Dermis blood vessel endothelial cell (primary cell): ENCODE measurements at regions not wholly inside any gene's neighbourhood (a gene's known extent, or its start where the extent isn't known, plus 50 kb on each side); places are given as distances from the start of the nearest gene placed in this dataset.

Experiments
- DNase-seq: peaks from one replicate; pipeline ENCODE4 v3.0.0; 2010

GRCh38 chr12:105538880-105539279, 208.4 kb downstream of the C12orf75 start:
- no peak for DNase-seq

DNA sequence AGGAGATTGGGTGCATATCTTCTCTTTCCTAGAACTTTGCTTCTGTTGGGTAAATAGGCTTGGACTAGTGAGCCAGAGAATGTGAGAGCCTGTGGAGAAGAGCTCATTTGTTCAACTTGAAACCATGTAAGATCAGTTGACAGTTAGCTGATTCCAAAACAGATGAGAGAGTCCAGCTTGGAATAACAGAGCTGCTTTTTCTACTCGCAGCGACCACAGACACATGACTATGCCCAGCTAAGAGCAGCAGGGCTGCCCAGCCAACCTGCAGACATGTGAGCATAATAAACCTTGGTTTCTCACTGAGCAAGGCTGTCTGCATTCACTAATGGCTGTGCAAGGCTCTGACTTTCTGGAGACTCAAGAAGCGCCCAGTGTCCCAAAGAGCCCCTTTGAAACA, 209.2 kb downstream of the C12orf75 start:
- DNase-seq: no peak

GRCh38 chr12:105547786-105548185, 217.3 kb downstream of the C12orf75 start:
- no peak for DNase-seq

- no peak for DNase-seq
Observed at GRCh38 chr12:105548626-105549025, 218.1 kb downstream of the C12orf75 start.

DNA sequence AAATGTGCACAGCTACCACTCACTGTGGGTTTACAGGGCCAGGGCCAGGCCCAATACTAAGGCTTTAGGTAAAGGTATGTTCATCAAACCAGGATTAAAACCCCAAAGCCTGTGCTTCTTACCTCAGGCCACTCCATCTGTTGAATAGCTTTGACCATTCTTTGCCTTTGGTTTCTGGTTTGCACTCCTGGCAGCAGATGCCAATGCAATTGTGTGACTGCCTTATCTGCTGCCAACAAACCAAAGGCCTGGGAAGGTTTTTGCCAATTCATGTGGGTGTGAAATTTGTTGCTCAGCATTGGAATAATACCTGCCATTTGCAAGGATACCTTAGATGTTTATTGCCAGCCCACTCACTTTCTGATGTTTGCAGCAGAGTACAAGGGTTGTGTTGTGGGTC, 221.6 kb downstream of the C12orf75 start:
- DNase-seq: no peak

GRCh38 chr12:105554223-105554678, 223.8 kb downstream of the C12orf75 start:
- DNase-seq: peak; percentile 36

DNA sequence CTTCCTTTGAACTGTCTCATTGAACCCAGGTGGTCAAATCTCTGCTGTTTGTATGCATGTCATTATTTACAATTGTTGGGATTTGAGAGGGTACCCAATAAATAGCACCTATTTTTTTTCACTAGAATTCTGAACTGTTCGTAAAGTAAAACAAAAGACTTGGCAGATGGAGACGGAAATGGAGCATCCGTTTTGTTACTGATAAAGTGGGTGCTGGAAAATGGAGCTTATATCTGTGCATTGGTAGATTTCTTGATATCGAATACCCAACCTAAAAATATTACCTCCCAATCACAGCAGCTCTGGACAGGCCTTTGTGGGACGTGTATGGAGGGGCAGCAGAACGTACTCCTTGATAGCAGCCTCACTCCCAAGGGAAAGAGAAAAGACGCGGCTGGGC, 224.4 kb downstream of the C12orf75 start:
- peak; percentile 37 for DNase-seq

DNA sequence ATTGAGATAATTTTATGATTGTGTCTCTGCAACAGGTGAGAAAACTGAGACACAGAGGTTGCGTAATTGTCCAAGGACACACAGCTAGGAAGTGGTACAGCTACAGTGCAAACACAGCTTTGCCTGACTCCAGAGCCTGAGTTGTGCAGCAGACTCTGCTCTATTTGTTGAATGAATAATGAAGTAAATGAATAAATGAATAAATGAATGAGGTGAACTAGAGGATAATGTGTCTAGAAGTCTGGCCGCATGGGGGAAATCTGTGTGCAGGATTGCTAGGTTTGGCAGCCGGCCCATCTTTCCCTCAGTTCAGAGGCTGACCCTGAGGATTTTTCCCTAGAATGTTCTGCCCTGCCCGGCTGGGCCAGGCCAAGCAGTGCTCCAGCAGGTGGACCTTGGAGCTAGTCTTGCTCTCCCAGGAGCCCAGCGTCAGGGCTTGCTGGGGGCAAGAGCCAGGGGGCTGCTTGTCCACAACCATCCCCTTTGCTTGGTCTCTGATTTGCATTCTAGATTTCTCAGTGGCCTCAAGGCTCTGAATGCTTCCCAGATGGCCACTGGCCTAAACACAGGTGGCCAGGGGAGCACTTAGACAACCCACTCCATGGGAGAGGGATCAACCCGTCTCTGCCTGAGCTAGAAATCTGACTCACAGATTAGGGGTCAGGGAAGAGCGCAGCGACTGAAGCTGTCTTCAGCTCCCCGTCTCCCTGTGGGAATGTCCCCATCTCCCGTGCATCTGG, 225.2 kb downstream of the C12orf75 start:
- DNase-seq: peak; percentile 36

DNA sequence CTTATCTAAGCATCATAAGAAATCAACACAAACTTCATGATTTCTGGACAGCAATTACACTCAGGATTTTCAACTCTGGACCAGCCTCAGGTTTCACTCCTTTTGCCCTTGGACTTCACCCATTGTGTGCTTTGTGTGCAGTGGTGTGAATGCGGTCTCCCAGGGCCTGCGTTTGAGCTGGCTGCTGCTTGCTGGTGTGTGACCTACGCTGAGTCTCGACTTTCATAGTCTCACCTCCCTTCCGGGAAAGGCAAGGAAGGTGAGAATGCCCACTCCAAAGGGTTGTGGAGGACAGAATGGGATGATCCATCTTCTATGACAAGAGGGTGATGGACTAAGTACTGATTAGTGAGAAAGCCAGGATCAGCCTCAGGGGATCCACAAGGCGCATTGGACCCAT, 228.8 kb downstream of the C12orf75 start:
- no peak for DNase-seq

- no peak for DNase-seq
Observed at GRCh38 chr12:105561546-105562198, 231.2 kb downstream of the C12orf75 start.

GRCh38 chr12:105562199-105562971, 231.9 kb downstream of the C12orf75 start:
- peak; percentile 33 for DNase-seq

- DNase-seq: no peak
Observed at GRCh38 chr12:105567061-105567460, 236.6 kb downstream of the C12orf75 start.

GRCh38 chr12:105569886-105570285, 239.4 kb downstream of the C12orf75 start:
- DNase-seq: no peak

DNA sequence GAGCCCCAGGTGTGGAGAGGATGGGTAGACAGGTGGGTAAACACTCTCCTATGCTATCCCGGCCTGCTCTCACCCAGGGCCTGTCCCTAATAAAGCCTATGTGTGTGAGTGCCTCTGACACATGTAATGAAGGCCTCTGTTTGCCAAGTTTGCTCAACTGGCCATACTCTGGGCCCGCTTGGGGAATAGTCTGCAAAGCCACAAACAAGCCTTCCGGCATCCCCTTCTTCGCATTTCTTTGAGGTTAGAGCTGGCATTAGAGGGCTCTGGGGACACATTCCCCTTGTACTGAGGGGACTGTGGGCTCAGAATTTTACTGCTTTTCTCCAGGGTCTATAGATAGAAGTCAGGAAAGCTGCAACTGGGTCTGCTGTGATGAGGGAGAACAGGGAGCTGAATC, 240.5 kb downstream of the C12orf75 start:
- no peak for DNase-seq

DNA sequence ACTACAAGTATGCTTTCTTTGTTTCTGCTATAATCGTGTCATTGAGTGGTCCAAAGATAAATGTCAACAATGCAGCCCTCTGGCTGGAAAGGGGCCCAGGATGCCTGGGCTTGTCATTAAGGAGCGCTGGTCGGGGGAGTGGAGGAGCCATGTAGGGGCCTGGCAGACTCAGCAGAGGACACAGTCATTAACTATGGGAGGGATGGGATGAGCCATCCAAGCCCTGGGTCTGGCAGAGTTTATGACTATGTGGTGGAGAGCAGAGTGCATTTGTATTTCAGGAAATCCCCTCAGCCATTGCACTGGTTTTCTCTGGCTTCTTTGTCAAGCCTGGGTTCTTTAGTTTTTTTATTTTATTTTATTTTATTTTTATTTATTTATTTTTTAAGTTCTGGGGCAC, 243.1 kb downstream of the C12orf75 start:
- DNase-seq: no peak

DNA sequence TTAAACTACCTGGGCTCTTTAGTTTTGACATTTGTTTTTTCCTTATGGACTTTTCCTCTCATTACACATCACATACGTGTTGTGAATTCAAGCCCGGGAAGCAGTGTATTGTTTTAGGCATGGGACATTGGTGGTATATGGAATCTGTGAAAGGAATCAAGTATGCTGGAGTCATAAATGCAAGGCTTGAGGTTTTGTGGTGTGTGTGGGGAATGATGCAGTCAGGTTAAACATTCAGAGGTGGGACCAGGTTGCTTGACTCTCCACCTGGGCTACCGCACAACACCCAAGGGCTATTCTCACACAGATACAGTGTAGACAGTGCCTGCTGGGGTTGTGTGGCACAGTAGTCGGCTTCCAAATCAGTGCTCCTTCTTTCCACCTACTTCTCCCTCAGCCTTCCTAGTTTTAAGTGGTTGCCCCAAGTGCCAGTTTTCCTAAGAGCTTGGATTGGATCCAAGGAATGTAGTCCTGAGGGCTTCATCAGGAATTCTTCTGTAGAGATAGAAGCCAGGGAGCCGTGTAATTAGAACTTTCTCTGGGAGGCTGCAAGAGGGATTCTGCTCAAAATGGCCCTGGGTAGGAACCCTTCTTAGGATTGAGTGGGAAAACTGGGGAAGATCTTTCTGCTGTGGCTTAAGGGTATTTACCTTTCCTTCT, 243.7 kb downstream of the C12orf75 start:
- DNase-seq: peak; percentile 40

DNA sequence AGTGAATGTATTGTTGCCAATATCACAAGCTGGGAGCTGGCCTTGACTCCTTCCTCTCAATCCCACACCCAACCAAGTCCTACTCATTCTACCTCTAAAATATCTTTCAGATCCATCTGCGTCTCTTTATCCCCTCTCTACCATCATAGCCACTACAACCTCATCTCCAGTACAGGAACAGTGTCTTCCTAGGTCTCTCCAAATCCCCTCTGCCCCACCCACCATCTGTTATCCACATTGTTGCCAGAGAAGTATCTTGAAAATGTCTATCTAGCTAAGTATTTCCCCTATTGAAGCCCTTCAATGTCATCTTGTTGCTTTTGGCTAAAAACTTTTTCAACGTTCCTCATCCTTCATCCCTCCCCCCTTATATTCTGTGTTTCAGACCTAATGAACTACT, 244.7 kb downstream of the C12orf75 start:
- no peak for DNase-seq

GRCh38 chr12:105576261-105576660, 245.8 kb downstream of the C12orf75 start:
- DNase-seq: peak; percentile 26

DNA sequence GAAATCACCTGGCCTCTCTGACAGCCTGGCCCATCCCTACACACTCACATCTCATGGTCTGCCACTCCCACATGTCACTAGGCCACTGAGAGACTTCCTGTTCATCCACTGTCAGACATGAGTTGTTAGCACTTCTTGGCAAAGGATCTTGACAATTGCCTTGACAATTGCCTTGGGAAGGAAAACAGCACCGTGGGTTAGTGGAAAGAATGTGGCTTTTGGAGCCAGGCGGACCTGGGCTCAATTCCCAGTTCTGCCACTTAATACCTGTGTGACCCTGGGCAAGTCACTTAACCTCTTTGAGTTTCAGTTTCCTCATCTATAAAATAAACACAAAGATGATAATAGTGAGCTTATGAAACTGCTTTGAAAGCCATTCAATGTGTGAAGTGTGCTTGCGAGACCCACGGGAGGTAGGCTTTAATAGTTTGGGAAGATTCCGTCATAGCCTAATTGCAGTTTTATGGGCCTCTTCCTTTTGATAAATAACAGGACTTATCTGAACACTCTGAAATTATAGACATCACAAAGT, 250.4 kb downstream of the C12orf75 start:
- peak; percentile 82 for DNase-seq

- DNase-seq: peak; percentile 26
Observed at GRCh38 chr12:105581420-105581819, 250.9 kb downstream of the C12orf75 start.

- DNase-seq: no peak
Observed at GRCh38 chr12:105585107-105585506, 254.6 kb downstream of the C12orf75 start.

DNA sequence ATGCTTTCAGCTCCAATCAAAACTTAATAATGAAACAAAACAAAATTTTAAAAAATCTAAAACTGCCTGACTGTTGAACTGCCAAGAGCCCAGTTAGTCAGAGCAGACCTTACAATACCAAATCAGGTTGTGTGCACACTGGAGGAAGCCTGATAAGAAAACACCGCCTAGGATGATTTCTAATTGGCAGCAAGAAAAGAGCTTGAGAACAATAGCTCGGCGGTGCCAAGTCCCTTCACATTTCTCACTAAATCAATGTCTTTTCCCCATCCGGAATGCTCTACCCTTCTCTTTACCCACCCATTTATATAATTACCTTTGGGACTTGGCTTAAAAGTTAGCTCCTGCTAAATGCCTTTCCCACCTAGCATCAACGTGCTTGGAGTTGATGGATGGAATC, 256.7 kb downstream of the C12orf75 start:
- peak; percentile 95 for DNase-seq

GRCh38 chr12:105588106-105588505, 257.6 kb downstream of the C12orf75 start:
- no peak for DNase-seq
